KMS-11 (cell line): ENCODE measurements at regions not wholly inside any gene's neighbourhood (a gene's known extent, or its start where the extent isn't known, plus 50 kb on each side); places are given as distances from the start of the nearest gene placed in this dataset.
"Not testable (repeated sequence)": the region's sequence is repeated elsewhere in the genome, so short reads cannot be mapped to it uniquely, and the experiment has no call there.

Experiments used
- H2AFZ ChIP-seq: fragments of 200-600 bp; sonication (generic); 2 replicates; pipeline ENCODE4 v1.6.1; 2016; ENCODE audit warnings: antibody characterized with exemption, mixed run types, low read depth
- H3K27ac ChIP-seq: fragments of 200-600 bp; sonication (generic); 2 replicates; pipeline ENCODE4 v1.6.1; 2016; ENCODE audit warnings: mild to moderate bottlenecking, mixed run types
- H3K27me3 ChIP-seq: fragments of 200-600 bp; sonication (generic); 2 replicates; pipeline ENCODE4 v1.6.1; 2017; ENCODE audit warnings: mild to moderate bottlenecking, low read depth, mixed run types, moderate library complexity; ENCODE audit not compliant: insufficient read depth
- H3K36me3 ChIP-seq: fragments of 200-600 bp; sonication (generic); 2 replicates; pipeline ENCODE4 v1.6.1; 2017; ENCODE audit warnings: mild to moderate bottlenecking, mixed run types; ENCODE audit not compliant: insufficient read depth
- H3K4me1 ChIP-seq: fragments of 200-600 bp; sonication (generic); 2 replicates; pipeline ENCODE4 v1.6.1; 2016; ENCODE audit warnings: mild to moderate bottlenecking, low read depth, mixed run types; ENCODE audit not compliant: poor library complexity, severe bottlenecking
- H3K4me2 ChIP-seq: fragments of 200-600 bp; sonication (generic); 2 replicates; pipeline ENCODE4 v1.7.0; 2016; ENCODE audit warnings: mild to moderate bottlenecking, mixed run types
- H3K4me3 ChIP-seq: fragments of 200-600 bp; sonication (generic); IDR thresholded peaks from 2 replicates; pipeline ENCODE4 v1.6.1; 2017; ENCODE audit warnings: low read depth, low read length, mixed read lengths; ENCODE audit not compliant: insufficient read depth
- H3K79me2 ChIP-seq: fragments of 200-600 bp; sonication (generic); 2 replicates; pipeline ENCODE4 v1.6.1; 2016; ENCODE audit warnings: low read depth, mixed run types; ENCODE audit not compliant: insufficient read depth
- H3K9ac ChIP-seq: fragments of 200-600 bp; sonication (generic); 2 replicates; pipeline ENCODE4 v1.6.1; 2016; ENCODE audit warnings: mild to moderate bottlenecking, mixed run types
- H4K20me1 ChIP-seq: fragments of 200-600 bp; sonication (generic); 2 replicates; pipeline ENCODE4 v1.6.1; 2016; ENCODE audit warnings: mild to moderate bottlenecking, mixed run types; ENCODE audit not compliant: insufficient read depth
- CTCF ChIP-seq: fragments of 200-600 bp; sonication (generic); conservative IDR thresholded peaks from 2 replicates; pipeline ENCODE4 v1.6.1; 2017; ENCODE audit warnings: low read depth, mild to moderate bottlenecking, antibody characterized with exemption, low read length, moderate library complexity, mixed read lengths

GRCh38 chr2:57703407-57703806 lies 343.2 kb upstream of the VRK2 start:
- no peaks in the 10 kb centered on the region for H3K36me3 ChIP-seq

GRCh38 chr2:57707794-57708193 lies 338.8 kb upstream of the VRK2 start:
- not testable (repeated sequence) for H3K4me1 ChIP-seq, H3K27me3 ChIP-seq, H3K79me2 ChIP-seq, H3K9ac ChIP-seq, H3K27ac ChIP-seq, H2AFZ ChIP-seq, H3K4me2 ChIP-seq, H3K36me3 ChIP-seq, H3K4me3 ChIP-seq, H4K20me1 ChIP-seq

More at GRCh38 chr2:57703407-57703806, 343.2 kb upstream of the VRK2 start:
- H3K27ac ChIP-seq, result no peak overlapping the region
- no peaks in the 10 kb centered on the region for H3K27me3 ChIP-seq
- H3K9ac ChIP-seq, result no peak overlapping the region
- no peak for TF ChIP-seq CTCF
- no peaks in the 10 kb centered on the region for H4K20me1 ChIP-seq
- no peaks in the 10 kb centered on the region for H3K79me2 ChIP-seq
- H3K4me3 ChIP-seq, result no peak overlapping the region
- H2AFZ ChIP-seq, result no peak overlapping the region
- no peaks in the 10 kb centered on the region for H3K4me1 ChIP-seq
- no peak overlapping the region for H3K4me2 ChIP-seq

- Histone ChIP-seq H3K4me3 (no peak overlapping the region), H3K27me3 (no peaks in the 10 kb centered on the region), H3K79me2 (no peaks in the 10 kb centered on the region), H3K9ac (no peak overlapping the region), H2AFZ (no peak overlapping the region), H4K20me1 (no peaks in the 10 kb centered on the region), H3K4me2 (no peak overlapping the region), H3K4me1 (no peaks in the 10 kb centered on the region), H3K36me3 (no peaks in the 10 kb centered on the region), H3K27ac (no peak overlapping the region)
- no peak for TF ChIP-seq CTCF
Observed at GRCh38 chr2:57711991-57712390, 334.6 kb upstream of the VRK2 start.

- Histone ChIP-seq H3K9ac (no peak overlapping the region), H3K4me2 (peak overlapping the region; percentile 10; the same call in 1 of the 2 replicates), H3K4me1 (no peaks in the 10 kb centered on the region), H3K36me3 (no peaks in the 10 kb centered on the region), H3K79me2 (no peaks in the 10 kb centered on the region), H3K4me3 (no peak overlapping the region), H2AFZ (peak overlapping the region; percentile 68; the same call in 1 of the 2 replicates), H3K27me3 (no peaks in the 10 kb centered on the region), H4K20me1 (no peaks in the 10 kb centered on the region), H3K27ac (no peak overlapping the region)
- TF ChIP-seq CTCF, result peak; percentile 95
Observed at GRCh38 chr2:57720728-57721627, 325.6 kb upstream of the VRK2 start.

- Histone ChIP-seq H3K27ac (no peak overlapping the region), H3K79me2 (no peaks in the 10 kb centered on the region), H3K4me1 (no peaks in the 10 kb centered on the region), H4K20me1 (no peaks in the 10 kb centered on the region), H3K27me3 (no peaks in the 10 kb centered on the region), H3K4me3 (no peak overlapping the region), H3K9ac (no peak overlapping the region), H2AFZ (no peak overlapping the region), H3K4me2 (no peak overlapping the region), H3K36me3 (no peaks in the 10 kb centered on the region)
- TF ChIP-seq CTCF, result no peak
Observed at GRCh38 chr2:57725337-57725947, 321.2 kb upstream of the VRK2 start.
